ENCODE measurements at regions not wholly inside any gene's neighbourhood (a gene's known extent, or its start where the extent isn't known, plus 50 kb on each side); places are given as distances from the start of the nearest gene placed in this dataset.
A peak's percentile ranks its signal among the peaks of the same experiment; 100 is the strongest.

GRCh38 chr6:11366934-11367637 lies 134.6 kb upstream of the NEDD9 start:
- Histone ChIP-seq H3K4me1 (ENCODE audit: insufficient read depth, low read length) (peaks cover 23% of the 10 kb centered on the region), H3K36me3 (ENCODE audit: insufficient read depth, low read length) (no peaks in the 10 kb centered on the region), H3K9ac (ENCODE audit: low read depth, low read length) (no peak overlapping the region), H3K27me3 (ENCODE audit: insufficient read depth, low read length) (no peaks in the 10 kb centered on the region), H3K27ac (ENCODE audit: low read depth, low read length) (peak overlapping the region; percentile 16; the same call in 1 of the 2 replicates), H3K4me3 (ENCODE audit: low read length) (no peak overlapping the region), H3K9me3 (ENCODE audit: insufficient read depth, low read depth, low read length) (no peaks in the 10 kb centered on the region)
- WGBS = 82% methylated on average over 4 of the region's 4 CpGs

- H3K27me3 ChIP-seq (ENCODE audit: insufficient read depth, low read length) = no peaks in the 10 kb centered on the region
- no peak overlapping the region for H3K4me3 ChIP-seq (ENCODE audit: low read length)
- peaks cover 23% of the 10 kb centered on the region for H3K4me1 ChIP-seq (ENCODE audit: insufficient read depth, low read length)
- 91% methylated on average over 7 of the region's 7 CpGs for WGBS
- H3K27ac ChIP-seq (ENCODE audit: low read depth, low read length) = no peak overlapping the region; the same call in 1 of the 2 replicates
- no peaks in the 10 kb centered on the region for H3K9me3 ChIP-seq (ENCODE audit: insufficient read depth, low read depth, low read length)
- no peaks in the 10 kb centered on the region for H3K36me3 ChIP-seq (ENCODE audit: insufficient read depth, low read length)
- no peak overlapping the region for H3K9ac ChIP-seq (ENCODE audit: low read depth, low read length)
Measured at GRCh38 chr6:11366183-11366933, 133.9 kb upstream of the NEDD9 start.

GRCh38 chr6:11364971-11365397 lies 132.5 kb upstream of the NEDD9 start:
- H3K4me1 ChIP-seq (ENCODE audit: insufficient read depth, low read length) = peaks cover 17% of the 10 kb centered on the region; the same call in 1 of the 2 replicates
- no peaks in the 10 kb centered on the region for H3K27me3 ChIP-seq (ENCODE audit: insufficient read depth, low read length)
- H3K9ac ChIP-seq (ENCODE audit: low read depth, low read length) = no peak overlapping the region
- no peaks in the 10 kb centered on the region for H3K36me3 ChIP-seq (ENCODE audit: insufficient read depth, low read length)
- H3K4me3 ChIP-seq (ENCODE audit: low read length) = no peak overlapping the region
- WGBS = 91% methylated on average over 5 of the region's 5 CpGs
- H3K27ac ChIP-seq (ENCODE audit: low read depth, low read length) = no peak overlapping the region
- no peaks in the 10 kb centered on the region for H3K9me3 ChIP-seq (ENCODE audit: insufficient read depth, low read depth, low read length)

- no peaks in the 10 kb centered on the region for H3K27me3 ChIP-seq (ENCODE audit: insufficient read depth, low read length)
- no peak overlapping the region for H3K9ac ChIP-seq (ENCODE audit: low read depth, low read length)
- no peak overlapping the region for H3K27ac ChIP-seq (ENCODE audit: low read depth, low read length)
- peaks cover 17% of the 10 kb centered on the region; the same call in 1 of the 2 replicates for H3K4me1 ChIP-seq (ENCODE audit: insufficient read depth, low read length)
- H3K4me3 ChIP-seq (ENCODE audit: low read length) = no peak overlapping the region
- H3K36me3 ChIP-seq (ENCODE audit: insufficient read depth, low read length) = no peaks in the 10 kb centered on the region
- WGBS = 86% methylated on average over 2 of the region's 2 CpGs
- H3K9me3 ChIP-seq (ENCODE audit: insufficient read depth, low read depth, low read length) = no peaks in the 10 kb centered on the region
Measured at GRCh38 chr6:11363881-11364576, 131.6 kb upstream of the NEDD9 start.

GRCh38 chr6:11362564-11362963 lies 130.1 kb upstream of the NEDD9 start:
- Histone ChIP-seq H3K27me3 (ENCODE audit: insufficient read depth, low read length) (no peaks in the 10 kb centered on the region), H3K9ac (ENCODE audit: low read depth, low read length) (no peak overlapping the region), H3K9me3 (ENCODE audit: insufficient read depth, low read depth, low read length) (no peaks in the 10 kb centered on the region), H3K36me3 (ENCODE audit: insufficient read depth, low read length) (no peaks in the 10 kb centered on the region), H3K27ac (ENCODE audit: low read depth, low read length) (no peak overlapping the region), H3K4me1 (ENCODE audit: insufficient read depth, low read length) (peaks cover 9% of the 10 kb centered on the region; the same call in 1 of the 2 replicates), H3K4me3 (ENCODE audit: low read length) (no peak overlapping the region)
- 87% methylated on average over 1 of the region's 1 CpG for WGBS

- Histone ChIP-seq H3K4me3 (ENCODE audit: low read length) (no peak overlapping the region), H3K27me3 (ENCODE audit: insufficient read depth, low read length) (no peaks in the 10 kb centered on the region), H3K4me1 (ENCODE audit: insufficient read depth, low read length) (no peaks in the 10 kb centered on the region), H3K9me3 (ENCODE audit: insufficient read depth, low read depth, low read length) (no peaks in the 10 kb centered on the region), H3K9ac (ENCODE audit: low read depth, low read length) (no peak overlapping the region), H3K36me3 (ENCODE audit: insufficient read depth, low read length) (no peaks in the 10 kb centered on the region), H3K27ac (ENCODE audit: low read depth, low read length) (no peak overlapping the region)
- WGBS = 89% methylated on average over 4 of the region's 4 CpGs
Measured at GRCh38 chr6:11358904-11359830, 126.7 kb upstream of the NEDD9 start.

- H3K27ac ChIP-seq (ENCODE audit: low read depth, low read length) = no peak overlapping the region
- no peaks in the 10 kb centered on the region for H3K36me3 ChIP-seq (ENCODE audit: insufficient read depth, low read length)
- no peak overlapping the region for H3K4me3 ChIP-seq (ENCODE audit: low read length)
- no peaks in the 10 kb centered on the region for H3K27me3 ChIP-seq (ENCODE audit: insufficient read depth, low read length)
- no peaks in the 10 kb centered on the region for H3K9me3 ChIP-seq (ENCODE audit: insufficient read depth, low read depth, low read length)
- no peak overlapping the region for H3K9ac ChIP-seq (ENCODE audit: low read depth, low read length)
- no peaks in the 10 kb centered on the region for H3K4me1 ChIP-seq (ENCODE audit: insufficient read depth, low read length)
- WGBS = 97% methylated on average over 7 of the region's 7 CpGs
Measured at GRCh38 chr6:11357285-11357684, 124.8 kb upstream of the NEDD9 start.

GRCh38 chr6:11356404-11357155 lies 124.1 kb upstream of the NEDD9 start:
- no peak overlapping the region for H3K9ac ChIP-seq (ENCODE audit: low read depth, low read length)
- no peaks in the 10 kb centered on the region for H3K27me3 ChIP-seq (ENCODE audit: insufficient read depth, low read length)
- H3K36me3 ChIP-seq (ENCODE audit: insufficient read depth, low read length) = no peaks in the 10 kb centered on the region
- no peaks in the 10 kb centered on the region for H3K4me1 ChIP-seq (ENCODE audit: insufficient read depth, low read length)
- 93% methylated on average over 10 of the region's 11 CpGs for WGBS
- H3K9me3 ChIP-seq (ENCODE audit: insufficient read depth, low read depth, low read length) = no peaks in the 10 kb centered on the region
- H3K27ac ChIP-seq (ENCODE audit: low read depth, low read length) = no peak overlapping the region
- H3K4me3 ChIP-seq (ENCODE audit: low read length) = no peak overlapping the region

GRCh38 chr6:11353921-11354389 lies 121.5 kb upstream of the NEDD9 start:
- 88% methylated on average over 6 of the region's 6 CpGs for WGBS
- H3K27ac ChIP-seq (ENCODE audit: low read depth, low read length) = no peak overlapping the region
- H3K9me3 ChIP-seq (ENCODE audit: insufficient read depth, low read depth, low read length) = no peaks in the 10 kb centered on the region
- no peaks in the 10 kb centered on the region for H3K4me1 ChIP-seq (ENCODE audit: insufficient read depth, low read length)
- no peak overlapping the region for H3K9ac ChIP-seq (ENCODE audit: low read depth, low read length)
- no peaks in the 10 kb centered on the region for H3K27me3 ChIP-seq (ENCODE audit: insufficient read depth, low read length)
- no peaks in the 10 kb centered on the region for H3K36me3 ChIP-seq (ENCODE audit: insufficient read depth, low read length)
- H3K4me3 ChIP-seq (ENCODE audit: low read length) = no peak overlapping the region

GRCh38 chr6:11350294-11350693 lies 117.8 kb upstream of the NEDD9 start:
- H3K27me3 ChIP-seq (ENCODE audit: insufficient read depth, low read length) = no peaks in the 10 kb centered on the region
- no peak overlapping the region for H3K27ac ChIP-seq (ENCODE audit: low read depth, low read length)
- H3K4me1 ChIP-seq (ENCODE audit: insufficient read depth, low read length) = no peaks in the 10 kb centered on the region
- H3K4me3 ChIP-seq (ENCODE audit: low read length) = no peak overlapping the region
- WGBS = 95% methylated on average over 4 of the region's 4 CpGs
- H3K36me3 ChIP-seq (ENCODE audit: insufficient read depth, low read length) = no peaks in the 10 kb centered on the region
- no peak overlapping the region for H3K9ac ChIP-seq (ENCODE audit: low read depth, low read length)
- no peaks in the 10 kb centered on the region for H3K9me3 ChIP-seq (ENCODE audit: insufficient read depth, low read depth, low read length)
